Suprapubic skin (tissue), 4 donors: ENCODE measurements at regions not wholly inside any gene's neighbourhood (a gene's known extent, or its start where the extent isn't known, plus 50 kb on each side); places are given as distances from the start of the nearest gene placed in this dataset.
"Not testable (repeated sequence)": the region's sequence is repeated elsewhere in the genome, so short reads cannot be mapped to it uniquely, and the experiment has no call there.

ENCODE experiments used
- DNase-seq, 2 donors: peaks; one replicate each; pipeline ENCODE4 v3.0.0-alpha.2; 2019; ENCODE audit warnings: low spot score in 2 of 2
- H3K27ac ChIP-seq: fragments of 200-600 bp; sonication (generic); one replicate; pipeline ENCODE4 v1.5.1; 2019
- H3K27me3 ChIP-seq: fragments of 200-600 bp; sonication (generic); one replicate; pipeline ENCODE4 v1.5.1; 2019
- H3K36me3 ChIP-seq: fragments of 200-600 bp; sonication (generic); one replicate; pipeline ENCODE4 v1.5.1; 2019
- H3K4me1 ChIP-seq: fragments of 200-600 bp; sonication (generic); one replicate; pipeline ENCODE4 v1.5.1; 2019
- H3K4me3 ChIP-seq: fragments of 200-600 bp; sonication (generic); one replicate; pipeline ENCODE4 v1.5.1; 2019; ENCODE audit warnings: mild to moderate bottlenecking
- H3K9me3 ChIP-seq: fragments of 200-600 bp; sonication (generic); one replicate; pipeline ENCODE4 v1.5.1; 2019
- CTCF ChIP-seq, 2 donors: fragments of 200-600 bp in 1 of 2; fragments of 450-650 bp in 1 of 2; sonication (generic) in 1 of 2; IDR thresholded peaks; one replicate each; pipeline ENCODE4 v1.5.1; 2016 to 2019; ENCODE audit warnings: antibody characterized with exemption in 2 of 2, mild to moderate bottlenecking in 1 of 2, moderate library complexity in 1 of 2
- EP300 ChIP-seq: sonication (generic); formaldehyde crosslinking; IDR thresholded peaks from one replicate; pipeline ENCODE4 v1.6.1; 2017; ENCODE audit warnings: antibody characterized with exemption
- POLR2A ChIP-seq, 2 donors: fragments of 450-650 bp; IDR thresholded peaks; one replicate each; pipeline ENCODE4 v1.6.1; 2017; ENCODE audit warnings: antibody characterized with exemption in 2 of 2, mild to moderate bottlenecking in 2 of 2, moderate library complexity in 2 of 2
- POLR2AphosphoS5 ChIP-seq, 3 donors: sonication (generic); formaldehyde crosslinking; IDR thresholded peaks; one replicate each; pipeline ENCODE4 v1.6.1; 2017; ENCODE audit warnings: antibody characterized with exemption in 3 of 3
- WGBS: methylation state at CpG from one replicate; pipeline ENCODE4 v1.1.5; 2018; 5-methylcytosine and 5-hydroxymethylcytosine counted together

GRCh38 chrX:121374471-121374870 lies 327.1 kb downstream of the GLUD2 start:
- Histone ChIP-seq H3K27me3 (no peaks in the 10 kb centered on the region), H3K36me3 (no peaks in the 10 kb centered on the region), H3K27ac (no peak overlapping the region), H3K4me3 (no peak overlapping the region), H3K4me1 (no peaks in the 10 kb centered on the region), H3K9me3 (no peaks in the 10 kb centered on the region)
- no peak for TF ChIP-seq EP300
- no peak for TF ChIP-seq POLR2AphosphoS5 (IDR thresholded peaks at IDR 0.05)
- no peak for TF ChIP-seq CTCF (IDR thresholded peaks at IDR 0.05)
- TF ChIP-seq POLR2A (IDR thresholded peaks at IDR 0.05) = no peak
- no peak for DNase-seq
- 52% methylated on average over 3 of the region's 3 CpGs for WGBS

- DNase-seq, H3K9me3 ChIP-seq, H3K27ac ChIP-seq, H3K27me3 ChIP-seq, H3K36me3 ChIP-seq, H3K4me1 ChIP-seq, H3K4me3 ChIP-seq: not testable (repeated sequence)
- WGBS = 73% methylated on average over 7 of the region's 7 CpGs
Observed at GRCh38 chrX:121381915-121382314, 334.5 kb downstream of the GLUD2 start.

GRCh38 chrX:121389976-121390714 lies 342.7 kb downstream of the GLUD2 start:
- TF ChIP-seq CTCF (IDR thresholded peaks at IDR 0.05) (no peak), POLR2A (IDR thresholded peaks at IDR 0.05) (no peak), EP300 (no peak), POLR2AphosphoS5 (IDR thresholded peaks at IDR 0.05) (no peak)
- H3K27ac ChIP-seq = no peak overlapping the region
- 32% methylated on average over 4 of the region's 4 CpGs for WGBS
- H3K4me3 ChIP-seq = no peak overlapping the region
- H3K36me3 ChIP-seq = no peaks in the 10 kb centered on the region
- no peaks in the 10 kb centered on the region for H3K9me3 ChIP-seq
- H3K4me1 ChIP-seq = no peaks in the 10 kb centered on the region
- H3K27me3 ChIP-seq = no peaks in the 10 kb centered on the region
- no peak for DNase-seq

GRCh38 chrX:121405826-121406225 lies 358.4 kb downstream of the GLUD2 start:
- no peak overlapping the region for H3K27ac ChIP-seq
- H3K27me3 ChIP-seq = no peaks in the 10 kb centered on the region
- TF ChIP-seq POLR2AphosphoS5 (IDR thresholded peaks at IDR 0.05) (no peak), EP300 (no peak), POLR2A (IDR thresholded peaks at IDR 0.05) (no peak), CTCF (IDR thresholded peaks at IDR 0.05) (no peak)
- no peaks in the 10 kb centered on the region for H3K9me3 ChIP-seq
- WGBS = 23% methylated on average over 4 of the region's 4 CpGs
- no peak for DNase-seq
- H3K4me1 ChIP-seq = no peaks in the 10 kb centered on the region
- no peaks in the 10 kb centered on the region for H3K36me3 ChIP-seq
- H3K4me3 ChIP-seq = no peak overlapping the region

- no peaks in the 10 kb centered on the region for H3K27me3 ChIP-seq
- no peaks in the 10 kb centered on the region for H3K9me3 ChIP-seq
- no peaks in the 10 kb centered on the region for H3K36me3 ChIP-seq
- 58% methylated on average over 5 of the region's 5 CpGs for WGBS
- no peak for TF ChIP-seq POLR2A (IDR thresholded peaks at IDR 0.05)
- TF ChIP-seq CTCF (IDR thresholded peaks at IDR 0.05) = no peak
- no peak for TF ChIP-seq EP300
- TF ChIP-seq POLR2AphosphoS5 (IDR thresholded peaks at IDR 0.05) = no peak
- DNase-seq = no peak
- no peaks in the 10 kb centered on the region for H3K4me1 ChIP-seq
- H3K4me3 ChIP-seq = no peak overlapping the region
- no peak overlapping the region for H3K27ac ChIP-seq
Observed at GRCh38 chrX:121407627-121408026, 360.2 kb downstream of the GLUD2 start.

GRCh38 chrX:121431514-121431913 lies 384.1 kb downstream of the GLUD2 start:
- not testable (repeated sequence) for H3K4me3 ChIP-seq, DNase-seq, H3K4me1 ChIP-seq, H3K36me3 ChIP-seq, H3K9me3 ChIP-seq, H3K27ac ChIP-seq, H3K27me3 ChIP-seq
- 96% methylated on average over 9 of the region's 27 CpGs for WGBS
